ENCODE measurements at regions not wholly inside any gene's neighbourhood (a gene's known extent, or its start where the extent isn't known, plus 50 kb on each side); places are given as distances from the start of the nearest gene placed in this dataset.

DNA sequence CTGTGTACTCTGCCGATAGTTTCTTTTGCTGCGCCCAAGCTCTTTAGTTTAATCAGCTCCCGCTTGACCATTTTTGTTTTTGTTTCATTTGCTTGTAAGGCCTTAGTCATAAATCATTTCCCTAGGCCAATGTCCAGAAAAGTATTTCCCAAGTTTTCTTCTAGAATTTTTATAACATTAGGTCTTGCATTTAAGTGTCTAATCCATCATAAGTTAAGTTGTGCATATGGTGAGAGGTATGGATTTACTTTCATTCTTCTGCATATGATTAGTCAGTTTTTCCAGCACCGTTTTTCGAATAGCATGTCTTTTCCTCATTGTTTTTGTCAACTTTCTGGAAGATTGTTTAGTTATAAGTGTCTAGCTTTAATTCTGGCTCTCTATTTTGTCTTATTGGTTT lies 484.8 kb upstream of the CNTNAP5 start:
- intact Hi-C loops (cut with DNase I, micrococcal nuclease), result no loop called here
- H3K27ac ChIP-seq (ENCODE audit: low read depth in 1 of 2, low read length in 2 of 2), result no peak overlapping the region
- no peak overlapping the region for H3K4me3 ChIP-seq (ENCODE audit: low read length)
- Mint-ChIP-seq H3K27me3 (no peaks in the 10 kb centered on the region), H3K4me3 (no peak overlapping the region), H3K4me1 (ENCODE audit: low read depth) (no peaks in the 10 kb centered on the region), H3K27ac (no peak overlapping the region), H3K36me3 (ENCODE audit: low read depth) (no peaks in the 10 kb centered on the region), H3K9me3 (peaks cover 16% of the 10 kb centered on the region)
- H3K4me1 ChIP-seq (ENCODE audit: insufficient read depth, low read length), result no peaks in the 10 kb centered on the region
- CTCF ChIA-PET, result interaction anchor here (0.7 kb wide), 1 partner anchor 349 kb away, joined by 3 read pairs; no protein-coding TSS in a partner anchor
- DNase-seq (no peak), ATAC-seq (ENCODE audit: poor library complexity) (no peak)
- TF ChIP-seq, protein P1, sequence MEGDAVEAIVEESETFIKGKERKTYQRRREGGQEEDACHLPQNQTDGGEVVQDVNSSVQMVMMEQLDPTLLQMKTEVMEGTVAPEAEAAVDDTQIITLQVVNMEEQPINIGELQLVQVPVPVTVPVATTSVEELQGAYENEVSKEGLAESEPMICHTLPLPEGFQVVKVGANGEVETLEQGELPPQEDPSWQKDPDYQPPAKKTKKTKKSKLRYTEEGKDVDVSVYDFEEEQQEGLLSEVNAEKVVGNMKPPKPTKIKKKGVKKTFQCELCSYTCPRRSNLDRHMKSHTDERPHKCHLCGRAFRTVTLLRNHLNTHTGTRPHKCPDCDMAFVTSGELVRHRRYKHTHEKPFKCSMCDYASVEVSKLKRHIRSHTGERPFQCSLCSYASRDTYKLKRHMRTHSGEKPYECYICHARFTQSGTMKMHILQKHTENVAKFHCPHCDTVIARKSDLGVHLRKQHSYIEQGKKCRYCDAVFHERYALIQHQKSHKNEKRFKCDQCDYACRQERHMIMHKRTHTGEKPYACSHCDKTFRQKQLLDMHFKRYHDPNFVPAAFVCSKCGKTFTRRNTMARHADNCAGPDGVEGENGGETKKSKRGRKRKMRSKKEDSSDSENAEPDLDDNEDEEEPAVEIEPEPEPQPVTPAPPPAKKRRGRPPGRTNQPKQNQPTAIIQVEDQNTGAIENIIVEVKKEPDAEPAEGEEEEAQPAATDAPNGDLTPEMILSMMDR (IDR thresholded peaks at IDR 0.05), result no peak
- no peaks in the 10 kb centered on the region for H3K9me3 ChIP-seq (ENCODE audit: control insufficient read depth in 1 of 2, insufficient read depth in 1 of 2, low read length in 2 of 2)
- POLR2A ChIA-PET, result no interaction called here
- no peaks in the 10 kb centered on the region for H3K36me3 ChIP-seq (ENCODE audit: insufficient read depth, low read length)
- no peaks in the 10 kb centered on the region for H3K27me3 ChIP-seq (ENCODE audit: control insufficient read depth in 1 of 2, insufficient read depth in 2 of 2, low read length in 2 of 2)

- ATAC-seq (ENCODE audit: poor library complexity), result no peak
- Histone ChIP-seq H3K4me1 (ENCODE audit: insufficient read depth, low read length) (no peaks in the 10 kb centered on the region), H3K27ac (ENCODE audit: low read depth in 1 of 2, low read length in 2 of 2) (no peak overlapping the region), H3K4me3 (ENCODE audit: low read length) (no peak overlapping the region), H3K9me3 (ENCODE audit: control insufficient read depth in 1 of 2, insufficient read depth in 1 of 2, low read length in 2 of 2) (peaks cover 0 to 5% of the 10 kb centered on the region in 2 experiments), H3K36me3 (ENCODE audit: insufficient read depth, low read length) (no peaks in the 10 kb centered on the region), H3K27me3 (ENCODE audit: control insufficient read depth in 1 of 2, insufficient read depth in 2 of 2, low read length in 2 of 2) (no peaks in the 10 kb centered on the region)
- Mint-ChIP-seq H3K27me3 (no peaks in the 10 kb centered on the region), H3K27ac (no peak overlapping the region), H3K9me3 (peaks cover 5% of the 10 kb centered on the region), H3K36me3 (ENCODE audit: low read depth) (no peaks in the 10 kb centered on the region), H3K4me1 (ENCODE audit: low read depth) (no peaks in the 10 kb centered on the region), H3K4me3 (no peak overlapping the region)
- TF ChIP-seq, protein P1 (IDR thresholded peaks at IDR 0.05), result no peak
- no peak for DNase-seq
- POLR2A ChIA-PET, result no interaction called here
- CTCF ChIA-PET, result no interaction called here
- intact Hi-C loops (cut with DNase I, micrococcal nuclease), result no loop called here
These were observed 478.7 kb upstream of the CNTNAP5 start for GRCh38 chr2:123546353-123546752.

- Mint-ChIP-seq H3K4me1 (ENCODE audit: low read depth) (no peaks in the 10 kb centered on the region), H3K36me3 (ENCODE audit: low read depth) (no peaks in the 10 kb centered on the region), H3K4me3 (no peak overlapping the region), H3K27ac (no peak overlapping the region), H3K27me3 (no peaks in the 10 kb centered on the region), H3K9me3 (peaks cover 8% of the 10 kb centered on the region)
- H3K36me3 ChIP-seq (ENCODE audit: insufficient read depth, low read length), result no peaks in the 10 kb centered on the region
- H3K9me3 ChIP-seq (ENCODE audit: control insufficient read depth in 1 of 2, insufficient read depth in 1 of 2, low read length in 2 of 2), result peaks cover 0 to 4% of the 10 kb centered on the region in 2 experiments
- intact Hi-C loops (cut with DNase I, micrococcal nuclease), result no loop called here
- no peak overlapping the region for H3K27ac ChIP-seq (ENCODE audit: low read depth in 1 of 2, low read length in 2 of 2)
- no peaks in the 10 kb centered on the region for H3K27me3 ChIP-seq (ENCODE audit: control insufficient read depth in 1 of 2, insufficient read depth in 2 of 2, low read length in 2 of 2)
- no peak for DNase-seq
- no peaks in the 10 kb centered on the region for H3K4me1 ChIP-seq (ENCODE audit: insufficient read depth, low read length)
- H3K4me3 ChIP-seq (ENCODE audit: low read length), result no peak overlapping the region
- ChIA-PET POLR2A (no interaction called here), CTCF (no interaction called here)
- ATAC-seq (ENCODE audit: poor library complexity), result no peak
- TF ChIP-seq, protein P1 (IDR thresholded peaks at IDR 0.05), result no peak
These were observed 461.6 kb upstream of the CNTNAP5 start for GRCh38 chr2:123563515-123563914.
